HG02852 (cell line): ENCODE measurements at regions not wholly inside any gene's neighbourhood (a gene's known extent, or its start where the extent isn't known, plus 50 kb on each side); places are given as distances from the start of the nearest gene placed in this dataset.
"Not testable (repeated sequence)": the region's sequence is repeated elsewhere in the genome, so short reads cannot be mapped to it uniquely, and the experiment has no call there.

Experiments
- ATAC-seq: cut with Tn5 transposase; IDR thresholded peaks from one replicate; pipeline ENCODE4 v1.9.1; 2021; ENCODE audit warnings: mild to moderate bottlenecking, moderate library complexity; ENCODE audit not compliant: unreplicated experiment

- ATAC-seq = no peak
Observed at GRCh38 chrX:10676235-10676957, 56.0 kb upstream of the MID1 start.

- no peak for ATAC-seq
Observed at GRCh38 chrX:10677490-10677889, 57.1 kb upstream of the MID1 start.

- ATAC-seq = no peak
Observed at GRCh38 chrX:10679387-10679786, 59.0 kb upstream of the MID1 start.

- no peak for ATAC-seq
Observed at GRCh38 chrX:10681167-10681566, 60.8 kb upstream of the MID1 start.

- ATAC-seq = not testable (repeated sequence)
Observed at GRCh38 chrX:10683631-10684030, 63.2 kb upstream of the MID1 start.

GRCh38 chrX:10685923-10686595 is 65.7 kb upstream of the MID1 start:
- no peak for ATAC-seq

GRCh38 chrX:10691751-10692150 is 71.4 kb upstream of the MID1 start:
- not testable (repeated sequence) for ATAC-seq

- ATAC-seq = no peak
Observed at GRCh38 chrX:10697616-10698317, 77.4 kb upstream of the MID1 start.

- no peak for ATAC-seq
Observed at GRCh38 chrX:10698318-10698640, 77.9 kb upstream of the MID1 start.

GRCh38 chrX:10702031-10702430 is 81.6 kb upstream of the MID1 start:
- no peak for ATAC-seq

GRCh38 chrX:10706342-10706741 is 86.0 kb upstream of the MID1 start:
- not testable (repeated sequence) for ATAC-seq

- no peak for ATAC-seq
Observed at GRCh38 chrX:10707773-10708172, 87.4 kb upstream of the MID1 start.

GRCh38 chrX:10709276-10709675 is 88.9 kb upstream of the MID1 start:
- ATAC-seq = no peak

- ATAC-seq = no peak
Observed at GRCh38 chrX:10714531-10714930, 94.1 kb upstream of the MID1 start.

GRCh38 chrX:10722851-10723250 is 102.5 kb upstream of the MID1 start:
- peak; percentile 70 for ATAC-seq

- peak; percentile 54 for ATAC-seq
Observed at GRCh38 chrX:10725071-10725470, 104.7 kb upstream of the MID1 start.

GRCh38 chrX:10726647-10727046 is 106.3 kb upstream of the MID1 start:
- no peak for ATAC-seq

- ATAC-seq = no peak
Observed at GRCh38 chrX:10728806-10729389, 108.5 kb upstream of the MID1 start.

GRCh38 chrX:10739426-10739825 is 119.0 kb upstream of the MID1 start:
- no peak for ATAC-seq

GRCh38 chrX:10741003-10741402 is 120.6 kb upstream of the MID1 start:
- no peak for ATAC-seq

- ATAC-seq = no peak
Observed at GRCh38 chrX:10741550-10741949, 121.2 kb upstream of the MID1 start.

GRCh38 chrX:10743476-10743875 is 123.1 kb upstream of the MID1 start:
- ATAC-seq = no peak
